HEK293T (cell line): ENCODE measurements at regions not wholly inside any gene's neighbourhood (a gene's known extent, or its start where the extent isn't known, plus 50 kb on each side); places are given as distances from the start of the nearest gene placed in this dataset.

Source experiments
- ARNT ChIP-seq: fragments of 450-650 bp; IDR thresholded peaks from 2 replicates; pipeline ENCODE4 v1.6.1; 2017; ENCODE audit warnings: mild to moderate bottlenecking
- BHLHE40 ChIP-seq: fragments of 450-650 bp; IDR thresholded peaks from 2 replicates; pipeline ENCODE4 v1.6.1; 2016; ENCODE audit warnings: mild to moderate bottlenecking, moderate library complexity, borderline replicate concordance
- FOXK2 ChIP-seq: fragments of 450-650 bp; IDR thresholded peaks from 2 replicates; pipeline ENCODE4 v1.6.1; 2016; ENCODE audit warnings: mild to moderate bottlenecking
- L3MBTL2 ChIP-seq: fragments of 450-650 bp; conservative IDR thresholded peaks from 2 replicates; pipeline ENCODE4 v1.6.1; 2016; ENCODE audit warnings: mild to moderate bottlenecking
- NFRKB ChIP-seq: fragments of 450-650 bp; IDR thresholded peaks from 2 replicates; pipeline ENCODE4 v1.6.1; 2016; ENCODE audit warnings: mild to moderate bottlenecking, moderate library complexity
- SP1 ChIP-seq: fragments of 450-650 bp; IDR thresholded peaks from 2 replicates; pipeline ENCODE4 v1.6.1; 2017
- TARDBP ChIP-seq: fragments of 450-650 bp; IDR thresholded peaks from 2 replicates; pipeline ENCODE4 v1.6.1; 2016
- ZNF384 ChIP-seq: fragments of 450-650 bp; IDR thresholded peaks from 2 replicates; pipeline ENCODE4 v1.6.1; 2016
- TF ChIP-seq, protein P1 (sequence below): fragments of 450-650 bp; IDR thresholded peaks from 2 replicates; pipeline ENCODE4 v1.6.1; 2016

GRCh38 chr2:4018535-4018934 is 315.2 kb downstream of the DCDC2C start:
- TF ChIP-seq TARDBP = no peak
- TF ChIP-seq SP1 = no peak
- no peak for TF ChIP-seq L3MBTL2
- no peak for TF ChIP-seq ARNT
- TF ChIP-seq, protein P1, sequence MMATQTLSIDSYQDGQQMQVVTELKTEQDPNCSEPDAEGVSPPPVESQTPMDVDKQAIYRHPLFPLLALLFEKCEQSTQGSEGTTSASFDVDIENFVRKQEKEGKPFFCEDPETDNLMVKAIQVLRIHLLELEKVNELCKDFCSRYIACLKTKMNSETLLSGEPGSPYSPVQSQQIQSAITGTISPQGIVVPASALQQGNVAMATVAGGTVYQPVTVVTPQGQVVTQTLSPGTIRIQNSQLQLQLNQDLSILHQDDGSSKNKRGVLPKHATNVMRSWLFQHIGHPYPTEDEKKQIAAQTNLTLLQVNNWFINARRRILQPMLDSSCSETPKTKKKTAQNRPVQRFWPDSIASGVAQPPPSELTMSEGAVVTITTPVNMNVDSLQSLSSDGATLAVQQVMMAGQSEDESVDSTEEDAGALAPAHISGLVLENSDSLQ = no peak
- no peak for TF ChIP-seq NFRKB
- TF ChIP-seq BHLHE40 = no peak
- no peak for TF ChIP-seq FOXK2
- TF ChIP-seq ZNF384 = no peak
